Activated naive CD8-positive, alpha-beta T cell treated with anti-CD3 and anti-CD28 coated beads, Interleukin-2, amount 50 U/mL, for 24 hours (primary cell): ENCODE measurements at regions not wholly inside any gene's neighbourhood (a gene's known extent, or its start where the extent isn't known, plus 50 kb on each side); places are given as distances from the start of the nearest gene placed in this dataset.

ENCODE experiments used
- ATAC-seq: fragments of 150-1000 bp; cut with Tn5 transposase; one replicate; pipeline ENCODE4 v1.10.0; 2021
- DNase-seq: peaks from one replicate; pipeline ENCODE4 v3.0.0; 2021
- H3K27ac Mint-ChIP-seq: one replicate; pipeline ENCODE4 v1.8.0; 2021; ENCODE audit warnings: mild to moderate bottlenecking, mixed read lengths
- H3K27me3 Mint-ChIP-seq: one replicate; pipeline ENCODE4 v1.8.0; 2021; ENCODE audit warnings: mixed read lengths
- H3K36me3 Mint-ChIP-seq: one replicate; pipeline ENCODE4 v1.8.0; 2021; ENCODE audit warnings: low read depth, mixed read lengths
- H3K4me1 Mint-ChIP-seq: one replicate; pipeline ENCODE4 v1.8.0; 2021; ENCODE audit warnings: mixed read lengths
- H3K4me3 Mint-ChIP-seq: one replicate; pipeline ENCODE4 v1.8.0; 2021; ENCODE audit warnings: mild to moderate bottlenecking, moderate library complexity, mixed read lengths
- H3K9me3 Mint-ChIP-seq: one replicate; pipeline ENCODE4 v1.8.0; 2021; ENCODE audit warnings: mixed read lengths

DNA sequence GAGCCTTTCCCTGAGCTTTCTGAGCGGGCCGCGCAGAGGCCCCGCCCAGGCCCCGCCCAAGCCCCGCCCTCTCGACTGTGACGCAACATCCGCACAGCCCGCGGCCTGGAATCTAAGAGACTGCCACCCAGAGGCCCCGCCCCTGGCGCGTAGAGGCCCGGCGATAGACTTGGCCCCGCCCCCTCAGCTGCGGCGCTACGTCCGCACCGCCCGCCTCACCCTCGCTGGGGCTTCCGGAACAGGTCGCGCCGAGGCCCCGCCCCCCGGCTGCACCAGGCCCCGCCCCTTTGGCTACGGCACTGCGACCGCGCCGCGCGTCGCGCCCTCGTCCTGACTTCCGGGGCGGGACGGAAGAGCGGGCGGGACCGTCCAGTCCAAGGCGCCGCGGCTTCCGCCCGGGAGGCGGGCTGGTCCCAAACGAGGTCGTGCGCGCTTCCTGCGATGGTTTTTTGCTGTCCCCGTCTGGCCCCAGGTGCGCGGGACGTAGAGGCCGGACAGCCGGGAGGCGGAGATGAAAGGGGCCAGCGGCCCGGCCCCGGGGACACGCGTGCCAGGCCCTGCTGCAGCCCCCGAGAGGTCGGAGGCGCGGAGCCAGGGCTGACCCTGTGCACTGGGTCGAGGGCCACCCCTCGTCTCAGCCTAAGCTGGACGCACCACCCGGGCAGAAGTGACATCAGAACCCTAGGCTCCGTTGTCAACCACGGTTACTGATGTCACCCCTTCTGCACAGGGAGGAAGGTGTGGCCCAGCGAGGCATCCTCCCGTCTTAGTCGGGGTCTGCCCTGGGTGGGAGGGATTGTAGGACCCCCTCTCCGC is 59.0 kb upstream of the WNT7B start:
- H3K27ac Mint-ChIP-seq, result peak overlapping the region; percentile 70
- no peaks in the 10 kb centered on the region for H3K36me3 Mint-ChIP-seq
- no peaks in the 10 kb centered on the region for H3K27me3 Mint-ChIP-seq
- no peaks in the 10 kb centered on the region for H3K9me3 Mint-ChIP-seq
- H3K4me3 Mint-ChIP-seq, result peak overlapping the region; percentile 81
- H3K4me1 Mint-ChIP-seq, result peaks cover 16% of the 10 kb centered on the region
- ATAC-seq (peak; percentile 95), DNase-seq (peak; percentile 100)

DNA sequence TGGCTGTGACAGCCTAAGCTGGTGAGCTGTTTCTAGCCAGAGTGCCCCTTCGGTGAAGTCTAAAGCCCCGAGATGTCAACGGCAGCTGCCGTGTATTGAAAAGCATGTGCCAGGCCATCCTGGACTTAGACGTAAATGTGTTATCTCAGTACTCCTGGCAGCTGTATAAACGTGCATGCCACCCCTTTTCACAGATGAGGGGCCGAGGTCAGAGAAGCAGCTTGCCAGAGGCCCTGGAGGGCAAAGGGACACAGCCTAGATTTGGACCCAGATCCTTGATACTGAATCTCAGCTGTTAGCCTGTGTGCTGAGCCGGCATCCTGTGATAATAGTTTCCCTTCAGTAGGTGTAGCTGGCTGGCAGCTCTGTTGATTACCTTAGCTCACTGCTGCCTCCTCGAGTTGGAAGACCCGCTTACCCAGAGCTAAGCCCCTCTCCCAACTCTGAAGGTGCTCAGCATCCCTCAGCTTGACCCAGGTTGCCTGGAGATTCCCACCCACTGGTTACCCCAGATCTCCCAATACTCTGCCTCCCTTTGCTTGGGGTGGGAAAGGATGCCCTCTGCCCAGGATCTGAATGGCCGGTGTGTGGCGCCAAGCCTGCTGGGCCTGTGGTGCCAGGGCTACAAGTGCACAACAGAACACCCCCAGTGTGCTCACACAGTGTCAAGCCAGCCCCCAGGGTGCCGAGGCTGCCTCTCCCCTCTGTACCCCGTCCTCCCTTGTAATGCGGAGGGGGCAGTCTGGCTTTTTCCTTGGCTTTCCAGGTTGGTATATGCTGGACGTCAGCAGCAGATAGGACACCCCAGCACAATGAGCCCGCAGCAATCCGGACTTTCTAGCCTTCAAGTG is 59.8 kb upstream of the WNT7B start:
- peak overlapping the region; percentile 70 for H3K27ac Mint-ChIP-seq
- ATAC-seq (peak; percentile 31), DNase-seq (peak; percentile 47)
- no peaks in the 10 kb centered on the region for H3K36me3 Mint-ChIP-seq
- peak overlapping the region; percentile 81 for H3K4me3 Mint-ChIP-seq
- no peaks in the 10 kb centered on the region for H3K9me3 Mint-ChIP-seq
- H3K4me1 Mint-ChIP-seq, result peaks cover 16% of the 10 kb centered on the region
- H3K27me3 Mint-ChIP-seq, result no peaks in the 10 kb centered on the region

DNA sequence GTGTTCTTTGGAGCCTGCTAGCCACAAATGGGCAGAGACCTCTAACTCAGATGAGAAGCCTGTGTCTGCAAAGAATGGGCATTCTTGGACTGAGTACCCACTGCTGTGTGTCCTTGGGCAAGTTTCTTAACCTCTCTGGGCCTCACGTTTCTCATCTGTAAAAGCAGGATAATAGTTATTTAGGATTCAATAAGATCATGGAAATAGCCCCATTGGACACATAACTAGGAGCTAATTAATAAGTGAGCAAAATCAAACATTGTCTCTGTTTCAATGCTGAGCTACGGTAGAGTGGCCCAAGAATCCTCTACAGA is 61.2 kb upstream of the WNT7B start:
- Mint-ChIP-seq H3K9me3 (no peaks in the 10 kb centered on the region), H3K36me3 (no peaks in the 10 kb centered on the region), H3K27me3 (no peaks in the 10 kb centered on the region), H3K27ac (no peak overlapping the region), H3K4me3 (no peak overlapping the region), H3K4me1 (peaks cover 16% of the 10 kb centered on the region)
- DNase-seq, result no peak
- no peak for ATAC-seq

DNA sequence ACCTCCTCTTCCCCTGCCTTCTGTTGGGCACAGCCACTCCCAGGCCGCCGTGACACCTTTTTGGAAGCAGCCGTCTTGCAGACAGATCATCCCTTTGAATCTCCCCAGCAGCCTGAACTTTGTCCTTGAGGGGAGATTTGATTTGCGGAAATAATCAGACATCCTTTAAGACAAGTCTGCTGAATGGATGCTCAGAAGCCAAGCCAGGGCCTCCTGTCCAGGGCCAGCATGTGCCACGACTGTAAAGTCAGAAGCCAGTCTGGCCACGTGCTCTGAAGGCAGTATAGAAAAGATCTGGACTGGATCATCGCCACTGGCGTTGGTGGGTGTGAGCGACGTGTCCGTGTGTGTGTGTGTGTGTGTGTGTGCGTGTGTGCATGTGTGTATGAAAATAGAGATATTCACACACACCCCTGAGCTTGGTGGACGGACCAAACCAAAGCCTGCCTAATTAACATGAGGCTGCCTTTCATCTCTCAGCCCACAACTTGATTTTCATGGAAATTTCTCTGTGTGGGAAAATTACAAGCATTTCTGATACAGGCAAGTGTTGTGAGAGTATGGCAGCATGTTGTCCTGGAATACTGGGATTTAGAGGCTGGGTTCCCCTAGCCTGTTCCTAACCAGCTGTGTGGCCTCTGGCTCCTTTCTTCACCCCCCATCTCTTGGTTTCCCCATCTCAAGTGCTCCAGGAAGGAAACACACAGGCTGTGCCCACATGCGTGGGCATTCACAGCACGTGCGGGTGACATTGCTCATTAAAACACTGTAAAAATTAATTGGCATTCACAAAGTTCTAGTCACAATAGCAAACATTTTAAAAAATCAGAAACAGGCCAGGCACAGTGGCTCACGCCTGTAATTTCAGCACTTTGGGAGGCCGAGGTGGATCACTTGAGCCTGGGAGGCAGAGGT is 61.8 kb upstream of the WNT7B start:
- Mint-ChIP-seq H3K27me3 (no peaks in the 10 kb centered on the region), H3K36me3 (no peaks in the 10 kb centered on the region), H3K27ac (no peak overlapping the region), H3K4me1 (peaks cover 19% of the 10 kb centered on the region), H3K4me3 (no peak overlapping the region), H3K9me3 (no peaks in the 10 kb centered on the region)
- DNase-seq (no peak), ATAC-seq (no peak)

DNA sequence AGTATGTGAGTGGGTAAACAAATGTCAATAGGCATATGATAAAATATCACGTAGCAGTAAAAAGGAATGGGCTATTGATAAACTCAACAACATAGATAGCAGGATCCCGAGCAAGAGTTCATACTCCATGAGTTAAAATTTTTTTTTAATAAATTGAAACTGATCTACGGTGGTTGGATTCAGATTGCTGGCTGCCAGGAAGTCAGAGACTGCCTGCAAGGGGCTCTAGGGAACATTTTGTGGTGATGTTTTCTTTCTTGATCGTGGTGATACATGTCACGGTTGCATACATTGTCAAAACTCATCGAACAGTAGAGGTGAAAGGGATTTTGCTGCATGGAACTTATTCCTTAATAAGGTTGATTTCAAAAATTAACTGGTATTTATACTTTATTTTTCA is 62.6 kb upstream of the WNT7B start:
- Mint-ChIP-seq H3K27me3 (no peaks in the 10 kb centered on the region), H3K9me3 (no peaks in the 10 kb centered on the region), H3K4me3 (no peak overlapping the region), H3K27ac (no peak overlapping the region), H3K36me3 (no peaks in the 10 kb centered on the region), H3K4me1 (peaks cover 26% of the 10 kb centered on the region)
- DNase-seq (no peak), ATAC-seq (no peak)

DNA sequence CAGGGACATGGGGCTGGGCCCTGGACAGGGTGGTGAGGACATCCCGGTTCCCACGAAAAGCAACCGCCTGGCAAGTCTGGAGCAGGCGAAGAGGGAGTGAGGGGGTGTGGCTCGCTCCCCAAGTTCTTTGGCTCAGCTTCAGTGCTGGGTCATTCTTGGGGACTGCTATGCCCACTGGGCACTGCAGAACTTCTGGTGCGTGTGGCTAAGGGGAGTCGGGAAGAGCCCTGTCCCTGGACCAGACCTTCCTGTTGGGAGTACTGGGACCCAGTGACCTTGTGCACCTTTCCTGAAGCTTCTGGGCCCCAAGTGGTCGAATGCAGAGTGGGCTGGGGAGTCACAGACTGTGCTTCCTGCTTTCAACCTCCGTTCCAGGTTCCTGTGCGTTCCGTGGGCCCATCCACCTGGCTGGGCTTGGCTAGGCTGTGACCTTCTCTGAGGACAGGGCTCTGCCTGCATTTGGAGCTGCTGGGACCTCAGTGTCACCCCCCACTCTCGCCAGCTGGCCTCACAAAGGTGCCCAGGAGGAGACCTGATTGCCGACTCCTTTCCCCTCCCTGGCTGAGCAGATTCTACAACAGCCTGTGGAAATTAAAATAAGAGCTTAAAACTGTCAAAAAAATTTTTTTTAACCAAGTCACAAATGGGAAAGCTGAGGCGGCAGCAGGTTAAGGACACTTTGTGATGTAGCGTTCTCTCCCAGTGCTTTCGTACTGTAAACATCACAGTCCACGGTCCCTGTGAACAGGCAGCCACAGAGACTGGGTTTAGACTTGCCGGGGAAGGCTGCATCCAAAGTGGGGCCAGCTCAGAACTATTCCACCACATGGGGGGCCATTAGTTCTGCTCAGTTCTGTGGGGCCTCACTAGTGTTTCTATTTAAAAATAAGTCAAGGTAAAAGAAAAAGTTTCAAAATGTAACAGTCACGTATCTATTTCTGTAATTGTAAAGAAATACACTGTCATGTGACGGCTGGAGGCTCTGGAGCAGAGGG is 63.8 kb upstream of the WNT7B start:
- Mint-ChIP-seq H3K9me3 (no peaks in the 10 kb centered on the region), H3K4me3 (no peak overlapping the region), H3K27me3 (no peaks in the 10 kb centered on the region), H3K36me3 (no peaks in the 10 kb centered on the region), H3K27ac (no peak overlapping the region), H3K4me1 (peaks cover 18% of the 10 kb centered on the region)
- DNase-seq (no peak), ATAC-seq (no peak)

DNA sequence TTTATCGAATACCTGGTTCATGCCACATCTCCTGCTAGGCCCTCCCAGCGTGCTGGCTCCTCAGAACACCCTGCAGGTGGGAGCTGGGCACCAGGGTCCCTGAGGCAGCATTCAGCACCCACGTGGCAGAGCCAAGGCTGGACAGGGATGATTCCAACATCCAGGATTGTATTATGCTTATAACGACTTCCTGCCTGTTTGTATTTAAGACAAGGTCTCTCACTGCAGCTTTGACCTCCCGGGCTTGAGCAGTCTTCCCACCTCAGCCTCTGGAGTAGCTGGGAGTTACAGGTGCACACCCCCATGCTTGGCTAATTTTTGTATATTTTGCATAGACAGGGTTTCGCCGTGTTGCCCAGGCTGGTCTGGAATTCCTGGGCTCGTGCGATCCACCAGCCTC is 64.7 kb upstream of the WNT7B start:
- DNase-seq, result no peak
- Mint-ChIP-seq H3K9me3 (no peaks in the 10 kb centered on the region), H3K27me3 (no peaks in the 10 kb centered on the region), H3K36me3 (no peaks in the 10 kb centered on the region), H3K27ac (no peak overlapping the region), H3K4me3 (no peak overlapping the region), H3K4me1 (peaks cover 18% of the 10 kb centered on the region)
- no peak for ATAC-seq

DNA sequence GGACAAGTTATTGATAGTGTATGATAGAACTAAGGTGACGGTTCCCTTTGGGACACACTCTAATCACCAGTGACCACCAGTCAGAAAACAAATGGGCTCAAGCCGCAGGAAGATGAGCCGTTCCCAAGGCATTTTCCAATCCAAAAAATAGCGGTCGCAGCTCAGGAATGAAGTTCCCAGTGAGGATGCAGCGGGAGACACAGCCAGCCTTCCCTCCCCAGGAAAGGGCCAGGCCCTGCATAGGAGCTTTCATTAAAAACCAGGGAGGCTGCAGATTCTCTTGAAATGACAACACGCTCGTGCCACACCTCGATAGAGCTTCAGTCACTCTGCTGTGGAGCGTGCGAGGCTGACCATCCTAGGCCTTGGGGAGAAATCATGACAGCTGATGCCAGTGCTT is 65.8 kb upstream of the WNT7B start:
- Mint-ChIP-seq H3K36me3 (no peaks in the 10 kb centered on the region), H3K9me3 (no peaks in the 10 kb centered on the region), H3K4me1 (peaks cover 11% of the 10 kb centered on the region), H3K4me3 (no peak overlapping the region), H3K27ac (no peak overlapping the region), H3K27me3 (no peaks in the 10 kb centered on the region)
- DNase-seq (no peak), ATAC-seq (no peak)

DNA sequence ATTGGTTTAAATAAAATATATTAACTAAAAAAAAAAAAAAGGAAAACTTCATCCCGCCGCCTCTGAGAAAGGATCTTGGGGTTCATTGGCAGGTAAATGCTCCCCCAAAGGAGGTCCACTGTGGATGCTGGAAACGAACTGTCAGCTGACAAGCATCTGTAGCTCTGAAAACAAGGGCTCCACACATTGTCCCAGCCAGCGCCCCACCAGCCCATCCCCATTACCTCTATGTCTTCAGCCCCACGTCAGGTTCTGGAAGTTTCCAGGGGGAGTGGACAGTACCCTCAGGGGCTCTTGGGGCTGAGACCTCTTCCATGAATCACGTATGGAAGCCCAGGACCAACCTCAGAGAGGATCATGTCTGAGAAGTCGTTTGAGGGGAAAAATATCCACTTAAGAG is 66.4 kb upstream of the WNT7B start:
- no peaks in the 10 kb centered on the region for H3K9me3 Mint-ChIP-seq
- no peak for ATAC-seq
- peak overlapping the region; percentile 72 for H3K27ac Mint-ChIP-seq
- no peaks in the 10 kb centered on the region for H3K36me3 Mint-ChIP-seq
- no peak for DNase-seq
- H3K4me1 Mint-ChIP-seq, result peaks cover 11% of the 10 kb centered on the region
- no peaks in the 10 kb centered on the region for H3K27me3 Mint-ChIP-seq
- H3K4me3 Mint-ChIP-seq, result peak overlapping the region; percentile 71

DNA sequence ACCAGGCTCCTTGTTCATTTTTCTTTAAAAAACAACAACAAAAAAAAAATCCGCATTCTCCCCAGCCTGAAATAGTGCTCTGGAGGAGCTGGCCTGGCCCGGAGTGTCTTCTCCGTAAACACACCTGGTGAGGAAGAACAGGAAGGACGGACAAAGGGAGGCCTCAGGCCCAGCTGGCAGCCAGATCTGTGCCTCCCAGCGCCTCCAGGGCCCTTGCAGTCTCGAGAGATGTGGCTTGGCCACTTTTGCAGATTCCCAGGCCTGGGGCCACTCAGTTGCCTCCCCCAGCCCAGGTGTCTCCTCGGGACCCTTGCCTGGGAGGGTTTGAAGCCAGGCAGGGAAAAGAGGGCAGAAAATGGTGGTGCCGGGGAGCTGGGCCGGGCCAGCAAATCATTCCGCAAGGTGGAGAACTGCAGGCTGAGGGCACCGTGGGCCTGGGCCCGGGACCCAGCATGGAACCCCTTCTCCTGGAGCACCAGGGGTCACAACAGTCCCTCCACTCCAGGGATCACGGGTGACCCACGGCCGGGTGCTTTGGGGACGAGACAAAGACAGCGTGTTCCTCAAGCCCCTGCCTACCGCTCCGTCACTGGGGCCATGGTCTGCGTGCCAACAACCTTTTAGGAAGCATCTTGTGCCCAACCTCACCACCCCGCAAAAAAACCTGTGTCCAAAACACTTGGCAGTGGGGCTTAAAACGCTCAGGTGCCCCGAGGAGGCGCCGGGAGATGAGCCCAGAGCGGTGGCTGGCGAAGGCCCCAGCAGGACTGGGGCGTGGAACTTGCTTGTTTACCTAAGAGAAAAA is 67.1 kb upstream of the WNT7B start:
- Mint-ChIP-seq H3K27ac (peak overlapping the region; percentile 72), H3K36me3 (no peaks in the 10 kb centered on the region), H3K4me1 (peaks cover 11% of the 10 kb centered on the region), H3K27me3 (no peaks in the 10 kb centered on the region), H3K9me3 (no peaks in the 10 kb centered on the region), H3K4me3 (peak overlapping the region; percentile 71)
- peak; percentile 30 for ATAC-seq
- no peak for DNase-seq

DNA sequence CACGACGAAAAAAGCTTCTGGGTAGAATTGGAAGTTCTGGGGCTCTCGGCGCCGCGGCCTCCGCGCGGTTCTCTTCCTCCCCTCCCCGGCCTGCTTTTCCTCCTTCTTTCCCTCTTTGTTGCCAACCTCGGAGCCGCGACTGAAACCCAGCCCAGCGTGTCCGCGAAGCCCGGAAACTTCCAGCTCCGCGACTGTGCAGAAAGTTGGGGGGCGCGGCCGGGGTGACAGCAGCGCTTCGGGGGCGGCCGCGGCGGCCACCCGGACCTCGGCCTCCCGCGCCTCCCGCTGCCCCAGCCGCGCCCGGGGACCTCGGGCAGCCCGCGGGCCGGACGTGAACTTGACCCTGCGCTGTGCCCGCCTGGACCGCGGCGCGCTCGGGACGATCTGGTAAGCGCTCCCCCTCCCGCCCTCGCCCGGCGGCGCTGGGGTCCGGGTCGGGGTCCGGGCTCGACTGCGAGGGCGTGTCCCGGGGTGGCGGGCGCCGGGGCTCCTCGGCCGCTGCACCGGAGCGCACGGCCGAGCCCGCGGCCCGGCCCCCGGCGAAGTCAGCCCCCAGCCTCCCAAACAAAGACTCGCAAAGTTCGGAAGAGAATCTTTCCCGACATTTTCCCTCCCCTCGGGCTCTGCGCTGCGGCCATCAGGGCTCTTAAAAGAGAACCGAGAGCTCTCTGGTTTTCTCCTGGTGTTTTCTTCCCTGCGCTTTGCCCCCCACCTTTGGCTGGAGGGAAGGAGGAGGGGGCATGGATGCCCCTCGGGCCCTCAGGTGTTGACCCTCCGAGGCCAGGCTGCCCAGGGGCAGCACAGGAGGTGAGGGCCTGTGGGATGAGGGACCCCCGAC is 67.9 kb upstream of the WNT7B start:
- H3K4me3 Mint-ChIP-seq, result peak overlapping the region; percentile 71
- no peaks in the 10 kb centered on the region for H3K9me3 Mint-ChIP-seq
- H3K4me1 Mint-ChIP-seq, result peaks cover 11% of the 10 kb centered on the region
- ATAC-seq (peak; percentile 37), DNase-seq (peak; percentile 55)
- no peaks in the 10 kb centered on the region for H3K36me3 Mint-ChIP-seq
- H3K27ac Mint-ChIP-seq, result peak overlapping the region; percentile 72
- H3K27me3 Mint-ChIP-seq, result no peaks in the 10 kb centered on the region

DNA sequence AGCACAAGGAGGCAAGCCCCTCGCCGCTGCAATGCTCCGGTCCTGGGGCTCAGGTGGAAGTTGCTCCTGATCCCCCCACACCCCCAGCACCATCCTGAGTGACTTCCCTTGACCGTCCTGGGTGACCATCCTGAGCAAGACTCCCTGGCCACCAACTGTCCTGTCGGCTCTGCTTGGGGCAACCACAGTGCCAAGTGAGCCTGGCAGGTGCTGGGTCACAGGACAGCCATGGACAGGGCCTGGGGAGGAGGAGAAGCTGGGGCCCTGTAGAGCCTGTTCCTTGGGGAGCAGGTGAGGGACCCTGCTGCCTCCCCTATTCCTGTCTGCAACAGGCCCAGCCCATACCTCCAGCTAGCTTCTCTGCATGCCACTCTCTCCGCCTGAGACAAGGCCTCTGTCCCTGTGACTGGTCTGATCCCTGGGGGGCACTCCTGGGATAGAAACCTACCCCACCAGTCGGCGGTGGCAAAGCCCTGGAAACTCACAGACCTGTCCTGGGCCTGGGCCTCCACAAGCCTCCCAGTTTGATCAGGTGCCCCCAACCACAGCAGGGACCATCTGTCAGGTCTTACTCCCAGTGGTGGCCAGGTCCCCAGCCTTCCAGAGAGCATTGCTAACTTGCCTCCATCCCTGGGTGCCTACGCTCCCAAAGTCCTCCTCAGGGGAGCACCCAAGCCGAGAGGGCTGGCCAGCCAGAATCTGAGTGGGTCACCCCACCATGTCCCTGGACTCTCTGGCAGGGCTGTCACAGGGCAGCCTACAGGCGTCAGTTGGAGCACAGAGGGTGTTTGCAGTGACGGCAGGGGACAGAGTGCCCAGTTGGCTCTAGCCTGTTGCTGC is 68.7 kb upstream of the WNT7B start:
- Mint-ChIP-seq H3K27me3 (no peaks in the 10 kb centered on the region), H3K27ac (no peak overlapping the region), H3K9me3 (no peaks in the 10 kb centered on the region), H3K4me3 (peak overlapping the region; percentile 41), H3K36me3 (no peaks in the 10 kb centered on the region), H3K4me1 (peaks cover 13% of the 10 kb centered on the region)
- no peak for DNase-seq
- ATAC-seq, result no peak
